ENCODE measurements at regions not wholly inside any gene's neighbourhood (a gene's known extent, or its start where the extent isn't known, plus 50 kb on each side); places are given as distances from the start of the nearest gene placed in this dataset.

GRCh38 chr13:33367171-33367895, 81.8 kb upstream of the STARD13 start:
- H3K79me2 ChIP-seq (ENCODE audit: insufficient read depth, low read length): no peaks in the 10 kb centered on the region
- no peaks in the 10 kb centered on the region for H3K23me2 ChIP-seq (ENCODE audit: insufficient read length, low read depth, low read length, poor library complexity, severe bottlenecking)
- no peak overlapping the region for H2BK20ac ChIP-seq (ENCODE audit: low read depth, low read length, poor library complexity, severe bottlenecking)
- no peak overlapping the region for H4K5ac ChIP-seq (ENCODE audit: insufficient read length, low read depth, low read length)
- no peak overlapping the region for H3K18ac ChIP-seq (ENCODE audit: insufficient read length, low read depth, low read length)
- Mint-ChIP-seq H3K4me1 (no peaks in the 10 kb centered on the region), H3K27ac (no peak overlapping the region), H3K36me3 (ENCODE audit: insufficient read depth in 1 of 3, low read depth in 3 of 3) (peaks cover 0 to 4% (median 2%) of the 10 kb centered on the region in 3 experiments; a peak in 1 of 7 replicates), H3K27me3 (ENCODE audit: low read depth) (no peaks in the 10 kb centered on the region; the same call in 1 of the 2 replicates), H3K4me3 (no peak overlapping the region), H3K9me3 (peaks cover 0 to 2% of the 10 kb centered on the region in 2 experiments; a peak in 2 of 5 replicates)
- H2BK5ac ChIP-seq (ENCODE audit: insufficient read length, low read length): no peak overlapping the region
- no peaks in the 10 kb centered on the region for H3K79me1 ChIP-seq (ENCODE audit: insufficient read depth, low read depth, low read length, poor library complexity, severe bottlenecking)
- no peak overlapping the region for H2AK5ac ChIP-seq (ENCODE audit: insufficient read length, low read length)
- no peak overlapping the region for H4K91ac ChIP-seq (ENCODE audit: insufficient read length, low read depth, low read length)
- no peak overlapping the region for H3K27ac ChIP-seq (ENCODE audit: insufficient read length, low read depth, low read length)
- WGBS (ENCODE audit: extremely low coverage, insufficient read length, low lambda C conversion rate): no CpG with 5 or more reads among the region's 2 CpGs
- H3K27me3 ChIP-seq (ENCODE audit: insufficient read depth, low read length): no peaks in the 10 kb centered on the region
- H3K56ac ChIP-seq (ENCODE audit: insufficient read length, low read depth, low read length): no peak overlapping the region
- no peak overlapping the region for H2AFZ ChIP-seq (ENCODE audit: low read length)
- TF ChIP-seq CTCF (conservative IDR thresholded peaks at IDR 0.05): no peak
- H3K9ac ChIP-seq (ENCODE audit: extremely low read depth, insufficient read length, low read length): no peak overlapping the region
- no peak overlapping the region for H2BK120ac ChIP-seq (ENCODE audit: low read depth, low read length, poor library complexity, severe bottlenecking)
- H4K8ac ChIP-seq (replicated peaks; ENCODE audit: insufficient read length, low read depth, low read length): no peak overlapping the region
- no peaks in the 10 kb centered on the region for H3K9me3 ChIP-seq (ENCODE audit: control insufficient read depth, low read depth, low read length)
- H3K4ac ChIP-seq (ENCODE audit: low read depth, low read length): no peak overlapping the region
- H3K23ac ChIP-seq (ENCODE audit: insufficient read length, low read depth, low read length): no peak overlapping the region
- H3K4me1 ChIP-seq (ENCODE audit: insufficient read depth, low read length): no peaks in the 10 kb centered on the region
- no peak overlapping the region for H3T11ph ChIP-seq (ENCODE audit: low read length)
- H2BK15ac ChIP-seq (ENCODE audit: low read depth, low read length): no peak overlapping the region
- H2BK12ac ChIP-seq (ENCODE audit: insufficient read length, low read depth, low read length): no peak overlapping the region
- DNase-seq: no peak
- H4K20me1 ChIP-seq (ENCODE audit: control insufficient read depth, insufficient read depth, insufficient read length): no peaks in the 10 kb centered on the region
- no peak overlapping the region for H3K4me2 ChIP-seq (ENCODE audit: insufficient read depth, insufficient read length, low read length)
- H3K14ac ChIP-seq (ENCODE audit: insufficient read depth, low read length): no peak overlapping the region
